PC-9 (cell line): ENCODE measurements at regions not wholly inside any gene's neighbourhood (a gene's known extent, or its start where the extent isn't known, plus 50 kb on each side); places are given as distances from the start of the nearest gene placed in this dataset.

ENCODE experiments used
- BruUV-seq: library from RNA; stranded (reverse); fragments of 400-500 nt; replicated peaks from 2 replicates; lab custom pipeline; 2021; lab: Mats Ljungman, UMichigan
- CTCF ChIA-PET: fragments of 300-600 bp; sonication (Branson Sonifier 250); formaldehyde crosslinking; loops from one replicate; lab custom pipeline; 2022; ENCODE audit warnings: antibody characterized with exemption; lab: Charles Lee
- POLR2A ChIA-PET: fragments of 300-600 bp; sonication (Branson Sonifier 250); formaldehyde crosslinking; loops from one replicate; lab custom pipeline; 2022; ENCODE audit warnings: antibody characterized with exemption; ENCODE audit not compliant: unreplicated experiment; lab: Charles Lee
- DNase-seq, 2 experiments: peaks; one replicate each; pipeline versions ENCODE4 v3.0.0 to v3.0.0-alpha.2; 2015 to 2022; ENCODE audit warnings: mixed read lengths in 1 of 2
- H2AFZ ChIP-seq: fragments of 200-600 bp; sonication (generic); 2 replicates; pipeline ENCODE4 v1.8.1; 2017; ENCODE audit warnings: antibody characterized with exemption
- H3F3A ChIP-seq: fragments of 200-600 bp; sonication (generic); 2 replicates; pipeline ENCODE4 v1.8.1; 2017; ENCODE audit warnings: antibody characterized with exemption, mild to moderate bottlenecking, low read depth; ENCODE audit not compliant: insufficient read depth
- H3K27ac ChIP-seq: fragments of 200-600 bp; sonication (generic); 2 replicates; pipeline ENCODE4 v1.6.1; 2016; ENCODE audit warnings: mixed run types
- H3K27me3 ChIP-seq: fragments of 200-600 bp; sonication (generic); 2 replicates; pipeline ENCODE4 v1.6.1; 2016; ENCODE audit warnings: low read depth, mixed run types; ENCODE audit not compliant: insufficient read depth
- H3K36me3 ChIP-seq: fragments of 200-600 bp; sonication (generic); 2 replicates; pipeline ENCODE4 v1.6.1; 2016; ENCODE audit warnings: low read depth, mixed run types
- H3K4me1 ChIP-seq: fragments of 200-600 bp; sonication (generic); replicated peaks from 2 replicates; pipeline ENCODE4 v1.6.1; 2016; ENCODE audit warnings: mixed run types; ENCODE audit not compliant: insufficient read depth
- H3K4me2 ChIP-seq: fragments of 200-600 bp; sonication (generic); 2 replicates; pipeline ENCODE4 v1.6.1; 2017; ENCODE audit warnings: mixed run types
- H3K4me3 ChIP-seq: fragments of 200-600 bp; sonication (generic); 2 replicates; pipeline ENCODE4 v1.6.1; 2016; ENCODE audit warnings: mixed run types
- H3K79me2 ChIP-seq: fragments of 200-600 bp; sonication (generic); 2 replicates; pipeline ENCODE4 v1.6.1; 2017; ENCODE audit warnings: low read depth, mixed run types
- H3K9me2 ChIP-seq: fragments of 200-600 bp; sonication (generic); 2 replicates; pipeline ENCODE4 v1.8.1; 2017; ENCODE audit warnings: mild to moderate bottlenecking; ENCODE audit not compliant: insufficient read depth
- H3K9me3 ChIP-seq: fragments of 200-600 bp; sonication (generic); 2 replicates; pipeline ENCODE4 v1.8.1; 2016; ENCODE audit warnings: low read depth; ENCODE audit not compliant: insufficient read depth
- H4K20me1 ChIP-seq: fragments of 200-600 bp; sonication (generic); 2 replicates; pipeline ENCODE4 v1.8.1; 2017; ENCODE audit not compliant: insufficient read depth
- EZH2 ChIP-seq: fragments of 200-600 bp; sonication (generic); IDR thresholded peaks from 2 replicates; pipeline ENCODE4 v1.8.0; 2017; ENCODE audit warnings: antibody characterized with exemption, low read depth
- intact Hi-C: fragments of 100-400 bp; cut with micrococcal nuclease; formaldehyde crosslinking; loops from one replicate; pipeline ENCODE4 v1.10.0; 2022; ENCODE audit not compliant: unreplicated experiment
- TF ChIP-seq, protein P1 (sequence below): fragments of 200-600 bp; sonication (generic); conservative IDR thresholded peaks from 2 replicates; pipeline ENCODE4 v1.6.1; 2017; ENCODE audit warnings: mixed run types, antibody characterized with exemption, mild to moderate bottlenecking, moderate library complexity

- H2AFZ ChIP-seq: no peak overlapping the region
- H3K27ac ChIP-seq: no peak overlapping the region
Observed at GRCh38 chr6:159577564-159577963, 115.5 kb downstream of the SOD2 start.

GRCh38 chr6:159572439-159573110 lies 120.5 kb downstream of the SOD2 start:
- intact Hi-C loops: no loop called here

More at GRCh38 chr6:159577564-159577963, 115.5 kb downstream of the SOD2 start:
- no peaks in the 10 kb centered on the region for H3K4me1 ChIP-seq
- H3K79me2 ChIP-seq: no peaks in the 10 kb centered on the region
- ChIA-PET CTCF (no interaction called here), POLR2A (no interaction called here)
- H3K9me3 ChIP-seq: no peaks in the 10 kb centered on the region; the same call in 1 of the 2 replicates
- intact Hi-C loops: no loop called here
- no peak overlapping the region for H3K4me2 ChIP-seq
- H3K36me3 ChIP-seq: no peaks in the 10 kb centered on the region
- H3K9me2 ChIP-seq: no peaks in the 10 kb centered on the region
- no peaks in the 10 kb centered on the region for H4K20me1 ChIP-seq
- no peak for DNase-seq
- TF ChIP-seq EZH2: no peak
- TF ChIP-seq, protein P1, sequence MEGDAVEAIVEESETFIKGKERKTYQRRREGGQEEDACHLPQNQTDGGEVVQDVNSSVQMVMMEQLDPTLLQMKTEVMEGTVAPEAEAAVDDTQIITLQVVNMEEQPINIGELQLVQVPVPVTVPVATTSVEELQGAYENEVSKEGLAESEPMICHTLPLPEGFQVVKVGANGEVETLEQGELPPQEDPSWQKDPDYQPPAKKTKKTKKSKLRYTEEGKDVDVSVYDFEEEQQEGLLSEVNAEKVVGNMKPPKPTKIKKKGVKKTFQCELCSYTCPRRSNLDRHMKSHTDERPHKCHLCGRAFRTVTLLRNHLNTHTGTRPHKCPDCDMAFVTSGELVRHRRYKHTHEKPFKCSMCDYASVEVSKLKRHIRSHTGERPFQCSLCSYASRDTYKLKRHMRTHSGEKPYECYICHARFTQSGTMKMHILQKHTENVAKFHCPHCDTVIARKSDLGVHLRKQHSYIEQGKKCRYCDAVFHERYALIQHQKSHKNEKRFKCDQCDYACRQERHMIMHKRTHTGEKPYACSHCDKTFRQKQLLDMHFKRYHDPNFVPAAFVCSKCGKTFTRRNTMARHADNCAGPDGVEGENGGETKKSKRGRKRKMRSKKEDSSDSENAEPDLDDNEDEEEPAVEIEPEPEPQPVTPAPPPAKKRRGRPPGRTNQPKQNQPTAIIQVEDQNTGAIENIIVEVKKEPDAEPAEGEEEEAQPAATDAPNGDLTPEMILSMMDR: no peak
- no peaks in the 10 kb centered on the region for H3F3A ChIP-seq
- no TSS peak for BruUV-seq
- no peak overlapping the region for H3K4me3 ChIP-seq
- H3K27me3 ChIP-seq: peaks cover 48% of the 10 kb centered on the region

GRCh38 chr6:159565181-159565710 lies 127.8 kb downstream of the SOD2 start:
- Histone ChIP-seq H3F3A (no peaks in the 10 kb centered on the region), H4K20me1 (no peaks in the 10 kb centered on the region), H3K4me3 (no peak overlapping the region), H3K4me2 (no peak overlapping the region), H3K27ac (no peak overlapping the region), H3K36me3 (no peaks in the 10 kb centered on the region), H3K4me1 (no peaks in the 10 kb centered on the region), H3K9me3 (no peaks in the 10 kb centered on the region), H3K9me2 (no peaks in the 10 kb centered on the region), H2AFZ (no peak overlapping the region), H3K27me3 (peaks cover 7% of the 10 kb centered on the region; the same call in 1 of the 2 replicates), H3K79me2 (no peaks in the 10 kb centered on the region)
- ChIA-PET CTCF (no interaction called here), POLR2A (no interaction called here)
- DNase-seq: no peak
- no TSS peak for BruUV-seq
- TF ChIP-seq, protein P1: no peak
- TF ChIP-seq EZH2: no peak
- intact Hi-C loops: no loop called here

More at GRCh38 chr6:159572439-159573110, 120.5 kb downstream of the SOD2 start:
- Histone ChIP-seq H3K4me3 (no peak overlapping the region), H3K4me1 (no peaks in the 10 kb centered on the region), H3K9me2 (no peaks in the 10 kb centered on the region), H3K79me2 (no peaks in the 10 kb centered on the region), H2AFZ (no peak overlapping the region), H4K20me1 (no peaks in the 10 kb centered on the region), H3K9me3 (no peaks in the 10 kb centered on the region), H3F3A (no peaks in the 10 kb centered on the region), H3K27ac (no peak overlapping the region), H3K27me3 (peaks cover 38% of the 10 kb centered on the region), H3K4me2 (no peak overlapping the region), H3K36me3 (no peaks in the 10 kb centered on the region)
- TF ChIP-seq, protein P1: no peak
- TF ChIP-seq EZH2: no peak
- POLR2A ChIA-PET: no interaction called here
- no TSS peak for BruUV-seq
- DNase-seq: no peak
- CTCF ChIA-PET: no interaction called here
